LNCaP clone FGC (cell line): ENCODE measurements at regions not wholly inside any gene's neighbourhood (a gene's known extent, or its start where the extent isn't known, plus 50 kb on each side); places are given as distances from the start of the nearest gene placed in this dataset.

Experiments used
- DNase-seq: peaks from one replicate; pipeline ENCODE4 v3.0.0-alpha.2; 2011; ENCODE audit warnings: low read depth
- H3K4me3 ChIP-seq: 2 replicates; pipeline ENCODE4 v1.5.1; 2011; ENCODE audit warnings: mild to moderate bottlenecking, low read depth, low read length, control low read depth
- TF ChIP-seq, protein P1 (sequence below): IDR thresholded peaks from 2 replicates; pipeline ENCODE4 v1.5.1; 2012; ENCODE audit warnings: mild to moderate bottlenecking; ENCODE audit not compliant: control insufficient read depth, insufficient read depth; ENCODE audit errors: extremely low read depth

DNA sequence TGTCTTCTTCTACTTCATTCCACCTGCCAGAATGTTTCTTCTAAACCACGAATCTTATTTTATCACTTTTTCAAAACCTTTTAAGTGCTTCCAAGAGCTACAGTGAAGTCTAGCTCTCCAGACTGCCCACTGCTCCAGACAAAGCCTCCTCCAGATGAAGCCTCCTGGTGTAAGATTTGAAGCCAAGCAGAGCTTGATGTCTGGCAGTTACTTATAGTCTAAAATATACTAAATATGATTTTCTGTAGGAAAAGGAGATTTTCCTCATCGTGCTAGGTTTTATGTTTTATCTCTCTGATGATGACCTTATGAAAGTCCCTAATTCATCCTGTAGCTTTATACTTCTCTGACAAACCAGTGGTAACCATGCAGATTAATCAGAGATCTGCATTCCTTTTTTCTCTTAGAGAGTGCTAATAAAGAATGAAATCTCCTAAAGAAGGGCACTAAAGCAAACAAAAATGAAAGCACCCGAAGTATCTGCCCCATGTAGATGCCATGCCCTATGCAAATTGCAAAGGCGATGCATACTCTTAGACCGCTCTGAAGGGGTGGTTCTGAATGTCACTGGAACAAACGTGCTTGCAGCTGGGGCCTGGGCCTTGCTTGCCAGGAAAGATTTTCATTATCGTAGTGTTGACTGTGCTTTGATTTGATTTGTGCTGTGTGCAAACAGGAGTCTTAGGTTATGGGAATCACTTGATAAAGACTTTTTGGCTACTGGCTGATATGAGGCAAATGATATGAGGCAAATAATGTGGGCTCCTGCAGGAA is 314.2 kb downstream of the PID1 start:
- H3K4me3 ChIP-seq, result no peak overlapping the region
- DNase-seq, result no peak
- TF ChIP-seq, protein P1, sequence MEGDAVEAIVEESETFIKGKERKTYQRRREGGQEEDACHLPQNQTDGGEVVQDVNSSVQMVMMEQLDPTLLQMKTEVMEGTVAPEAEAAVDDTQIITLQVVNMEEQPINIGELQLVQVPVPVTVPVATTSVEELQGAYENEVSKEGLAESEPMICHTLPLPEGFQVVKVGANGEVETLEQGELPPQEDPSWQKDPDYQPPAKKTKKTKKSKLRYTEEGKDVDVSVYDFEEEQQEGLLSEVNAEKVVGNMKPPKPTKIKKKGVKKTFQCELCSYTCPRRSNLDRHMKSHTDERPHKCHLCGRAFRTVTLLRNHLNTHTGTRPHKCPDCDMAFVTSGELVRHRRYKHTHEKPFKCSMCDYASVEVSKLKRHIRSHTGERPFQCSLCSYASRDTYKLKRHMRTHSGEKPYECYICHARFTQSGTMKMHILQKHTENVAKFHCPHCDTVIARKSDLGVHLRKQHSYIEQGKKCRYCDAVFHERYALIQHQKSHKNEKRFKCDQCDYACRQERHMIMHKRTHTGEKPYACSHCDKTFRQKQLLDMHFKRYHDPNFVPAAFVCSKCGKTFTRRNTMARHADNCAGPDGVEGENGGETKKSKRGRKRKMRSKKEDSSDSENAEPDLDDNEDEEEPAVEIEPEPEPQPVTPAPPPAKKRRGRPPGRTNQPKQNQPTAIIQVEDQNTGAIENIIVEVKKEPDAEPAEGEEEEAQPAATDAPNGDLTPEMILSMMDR, result no peak

DNA sequence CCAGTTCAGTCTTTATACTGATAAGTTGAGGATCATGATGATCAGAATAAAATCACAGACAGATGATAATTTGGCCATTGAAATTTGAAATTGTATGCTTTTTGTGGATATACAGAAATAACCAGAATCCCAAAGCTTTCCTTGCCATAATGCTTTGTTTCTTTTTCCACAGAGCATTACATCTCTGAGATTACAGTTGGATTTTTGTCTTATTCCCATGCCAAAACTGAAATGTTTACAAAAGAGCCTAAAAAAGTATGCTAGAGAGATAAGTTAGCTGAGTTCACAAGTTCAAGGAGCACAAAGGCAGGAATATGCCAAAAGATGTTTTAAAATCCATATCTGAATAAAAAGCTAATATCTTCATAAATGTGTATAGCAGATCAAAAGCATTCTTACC is 321.3 kb downstream of the PID1 start:
- H3K4me3 ChIP-seq, result no peak overlapping the region
- DNase-seq, result no peak
- TF ChIP-seq, protein P1, result no peak

- no peak for DNase-seq
- TF ChIP-seq, protein P1, result no peak
- no peak overlapping the region for H3K4me3 ChIP-seq
Measured at GRCh38 chr2:228945710-228946109, 325.4 kb downstream of the PID1 start.

GRCh38 chr2:228942856-228943255 is 328.2 kb downstream of the PID1 start:
- H3K4me3 ChIP-seq, result no peak overlapping the region
- DNase-seq, result no peak
- TF ChIP-seq, protein P1, result no peak

GRCh38 chr2:228938629-228939028 is 332.5 kb downstream of the PID1 start:
- no peak overlapping the region for H3K4me3 ChIP-seq
- TF ChIP-seq, protein P1, result no peak
- DNase-seq, result no peak

DNA sequence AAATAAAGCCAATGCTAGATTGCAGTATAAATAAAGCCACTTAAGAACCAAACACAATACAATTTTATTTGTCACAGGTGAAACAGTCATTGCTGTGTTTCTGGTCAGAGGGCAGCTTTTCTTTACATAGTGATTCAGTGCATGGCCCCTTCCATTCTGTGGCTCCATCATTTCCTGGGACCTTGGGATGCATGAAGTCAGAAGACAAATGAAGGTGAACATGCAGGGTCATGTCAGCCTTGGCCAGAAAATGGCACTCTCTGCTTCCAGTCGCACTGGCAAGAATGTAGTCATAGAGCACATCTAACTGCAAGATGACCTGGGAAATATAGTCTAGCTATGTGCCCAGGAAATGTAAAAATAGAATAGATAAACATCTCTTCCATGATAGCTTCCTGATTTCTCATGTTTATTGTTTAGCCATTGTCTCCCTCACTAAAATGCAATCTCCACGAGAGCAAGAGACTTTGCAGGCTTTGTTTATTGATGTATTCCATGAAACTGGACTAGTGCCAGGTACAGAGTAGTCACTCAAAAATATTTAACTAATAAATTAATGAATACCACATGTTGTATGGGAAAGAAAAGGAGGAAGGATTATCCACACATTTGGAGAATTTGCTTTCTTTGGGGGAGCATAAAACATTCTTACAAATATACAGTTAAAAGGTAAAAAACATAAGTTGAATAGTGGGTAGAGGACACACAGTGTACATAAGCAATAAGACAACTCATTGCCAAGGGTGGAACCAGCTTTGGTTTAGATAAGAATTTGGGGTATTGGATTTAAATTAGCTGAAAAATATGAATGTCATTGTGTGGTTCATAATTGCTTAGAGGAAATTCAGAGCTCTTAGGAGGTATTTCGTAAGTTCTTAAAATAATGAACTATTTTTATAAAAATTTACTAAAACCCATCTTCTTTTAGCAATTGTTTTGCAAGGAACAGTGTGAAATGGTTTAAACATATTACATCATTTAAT is 343.8 kb downstream of the PID1 start:
- DNase-seq, result no peak
- TF ChIP-seq, protein P1, result no peak
- H3K4me3 ChIP-seq, result no peak overlapping the region
